Right lobe of liver (tissue), 6 donors: ENCODE measurements at regions not wholly inside any gene's neighbourhood (a gene's known extent, or its start where the extent isn't known, plus 50 kb on each side); places are given as distances from the start of the nearest gene placed in this dataset.

Source experiments
- ATAC-seq, 4 donors: fragments of 200-7000 bp; cut with Tn5 transposase; one replicate each; pipeline ENCODE4 v1.9.1; 2020; ENCODE audit warnings: mild to moderate bottlenecking in 4 of 4, moderate library complexity in 4 of 4
- DNase-seq, 3 donors: peaks; one replicate each; pipeline ENCODE4 v3.0.0-alpha.2; 2020
- H3K27ac ChIP-seq, 3 donors: fragments of 200-600 bp; one replicate each; pipeline ENCODE4 v1.8.0; 2022
- H3K27me3 ChIP-seq, 2 donors: fragments of 200-600 bp; one replicate each; pipeline ENCODE4 v1.8.0; 2022
- H3K36me3 ChIP-seq, 4 donors: fragments of 200-600 bp; sonication (generic) in 1 of 4; one replicate each; pipeline versions ENCODE4 v1.5.1 to v1.8.0; 2017 to 2022; ENCODE audit warnings: control low read depth in 1 of 4
- H3K4me1 ChIP-seq, 4 donors: fragments of 200-600 bp; sonication (generic) in 1 of 4; one replicate each; pipeline versions ENCODE4 v1.5.1 to v1.8.0; 2017 to 2022; ENCODE audit warnings: control low read depth in 1 of 4
- H3K4me3 ChIP-seq, 3 donors: fragments of 200-600 bp; one replicate each; pipeline ENCODE4 v1.8.0; 2022
- H3K9me3 ChIP-seq, 4 donors: fragments of 200-600 bp; sonication (generic) in 1 of 4; one replicate each; pipeline versions ENCODE4 v1.5.1 to v1.8.0; 2017 to 2022; ENCODE audit warnings: control low read depth in 1 of 4
- POLR2A ChIP-seq: fragments of 450-650 bp; IDR thresholded peaks from one replicate; pipeline ENCODE4 v1.6.1; 2017; ENCODE audit warnings: antibody characterized with exemption, mild to moderate bottlenecking
- WGBS: methylation state at CpG from one replicate; pipeline ENCODE4 v1.1.6; 2018; ENCODE audit warnings: low coverage, low lambda C conversion rate; ENCODE audit not compliant: insufficient coverage; ENCODE audit errors: missing lambda C conversion rate; 5-methylcytosine and 5-hydroxymethylcytosine counted together
- intact Hi-C, 2 donors: fragments of 100-400 bp; cut with DNase I; formaldehyde crosslinking; loops; one replicate each; pipeline versions ENCODE4 v1.11.2 to v1.14.1; 2022
- TF ChIP-seq, protein P1 (sequence below), 4 donors: fragments of 200-600 bp in 3 of 4; fragments of 450-650 bp in 1 of 4; IDR thresholded peaks; one replicate each; pipeline versions ENCODE4 v1.5.1 to v1.8.0; 2016 to 2022; ENCODE audit warnings: antibody characterized with exemption in 4 of 4, mild to moderate bottlenecking in 2 of 4
- donor health status: DM: no; HTN: yes; CAD: no.
- donor health status: DM: no; HTN: no; CAD: no.
- donor health status: DM: no; HTN: no; CAD: no.
- donor health status: DM: no; HTN: yes; CAD: no.
- donor health status: DM: no; HTN: yes; CAD: no.

DNA sequence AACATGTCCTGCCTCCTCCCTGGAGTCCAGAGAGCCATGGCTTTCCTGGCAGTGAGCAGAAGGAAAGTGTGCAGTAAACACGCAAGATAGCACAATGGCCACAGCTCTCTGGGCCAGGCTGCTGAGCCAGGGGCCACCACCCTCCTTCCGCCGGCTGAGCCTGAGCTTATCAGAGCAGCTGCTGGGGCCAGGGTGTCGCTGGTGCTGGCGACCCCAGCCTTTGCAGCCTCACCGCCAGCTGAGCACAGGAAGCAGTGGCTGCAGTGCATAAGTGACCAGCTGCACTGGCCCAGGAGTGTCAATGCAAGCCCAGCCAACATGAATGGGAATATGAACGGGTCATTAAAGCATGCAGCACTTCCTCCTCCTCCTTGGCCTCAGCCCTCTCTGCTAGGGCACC is 172.0 kb downstream of the ZFP36L2 start:
- H3K4me1 ChIP-seq = peaks cover 0 to 17% (median 4%) of the 10 kb centered on the region in 4 donors
- H3K9me3 ChIP-seq = no peaks in the 10 kb centered on the region
- H3K4me3 ChIP-seq = no peak overlapping the region
- no peaks in the 10 kb centered on the region for H3K36me3 ChIP-seq
- no CpG with 5 or more reads among the region's 7 CpGs for WGBS
- ATAC-seq (peak; percentile 29 to 64 (median 46)), DNase-seq (peak in 2 of 3 donors; percentile 47 to 56)
- intact Hi-C loops = no loop called here
- no peak for TF ChIP-seq POLR2A
- TF ChIP-seq, protein P1, sequence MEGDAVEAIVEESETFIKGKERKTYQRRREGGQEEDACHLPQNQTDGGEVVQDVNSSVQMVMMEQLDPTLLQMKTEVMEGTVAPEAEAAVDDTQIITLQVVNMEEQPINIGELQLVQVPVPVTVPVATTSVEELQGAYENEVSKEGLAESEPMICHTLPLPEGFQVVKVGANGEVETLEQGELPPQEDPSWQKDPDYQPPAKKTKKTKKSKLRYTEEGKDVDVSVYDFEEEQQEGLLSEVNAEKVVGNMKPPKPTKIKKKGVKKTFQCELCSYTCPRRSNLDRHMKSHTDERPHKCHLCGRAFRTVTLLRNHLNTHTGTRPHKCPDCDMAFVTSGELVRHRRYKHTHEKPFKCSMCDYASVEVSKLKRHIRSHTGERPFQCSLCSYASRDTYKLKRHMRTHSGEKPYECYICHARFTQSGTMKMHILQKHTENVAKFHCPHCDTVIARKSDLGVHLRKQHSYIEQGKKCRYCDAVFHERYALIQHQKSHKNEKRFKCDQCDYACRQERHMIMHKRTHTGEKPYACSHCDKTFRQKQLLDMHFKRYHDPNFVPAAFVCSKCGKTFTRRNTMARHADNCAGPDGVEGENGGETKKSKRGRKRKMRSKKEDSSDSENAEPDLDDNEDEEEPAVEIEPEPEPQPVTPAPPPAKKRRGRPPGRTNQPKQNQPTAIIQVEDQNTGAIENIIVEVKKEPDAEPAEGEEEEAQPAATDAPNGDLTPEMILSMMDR (IDR thresholded peaks at IDR 0.05) = no peak
- no peak overlapping the region for H3K27ac ChIP-seq
- no peaks in the 10 kb centered on the region for H3K27me3 ChIP-seq

DNA sequence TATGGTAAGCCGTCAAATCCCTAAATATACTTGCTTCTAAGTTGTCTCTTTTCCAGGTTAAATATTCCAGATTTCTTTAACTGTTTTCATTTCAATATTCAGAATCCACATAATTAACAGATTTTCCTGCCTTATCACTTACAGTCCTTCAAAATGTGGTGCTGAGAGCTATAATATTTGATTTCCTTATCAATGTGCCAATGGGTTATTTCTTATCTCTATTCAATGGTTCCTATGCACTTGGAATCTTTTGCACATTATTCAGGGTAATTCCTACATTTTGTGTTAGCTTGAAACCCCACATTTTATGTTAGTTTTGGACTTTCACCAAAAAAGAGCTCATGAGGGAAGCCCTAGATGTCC is 173.5 kb downstream of the ZFP36L2 start:
- DNase-seq = no peak
- Histone ChIP-seq H3K27me3 (no peaks in the 10 kb centered on the region), H3K9me3 (no peaks in the 10 kb centered on the region), H3K4me1 (peaks cover 0 to 17% (median 4%) of the 10 kb centered on the region in 4 donors), H3K4me3 (no peak overlapping the region), H3K36me3 (no peaks in the 10 kb centered on the region), H3K27ac (no peak overlapping the region)
- TF ChIP-seq, protein P1 (IDR thresholded peaks at IDR 0.05) = no peak
- TF ChIP-seq POLR2A = no peak
- WGBS = 90% methylated on average over 1 of the region's 1 CpG
- intact Hi-C loops = no loop called here
- no peak for ATAC-seq

DNA sequence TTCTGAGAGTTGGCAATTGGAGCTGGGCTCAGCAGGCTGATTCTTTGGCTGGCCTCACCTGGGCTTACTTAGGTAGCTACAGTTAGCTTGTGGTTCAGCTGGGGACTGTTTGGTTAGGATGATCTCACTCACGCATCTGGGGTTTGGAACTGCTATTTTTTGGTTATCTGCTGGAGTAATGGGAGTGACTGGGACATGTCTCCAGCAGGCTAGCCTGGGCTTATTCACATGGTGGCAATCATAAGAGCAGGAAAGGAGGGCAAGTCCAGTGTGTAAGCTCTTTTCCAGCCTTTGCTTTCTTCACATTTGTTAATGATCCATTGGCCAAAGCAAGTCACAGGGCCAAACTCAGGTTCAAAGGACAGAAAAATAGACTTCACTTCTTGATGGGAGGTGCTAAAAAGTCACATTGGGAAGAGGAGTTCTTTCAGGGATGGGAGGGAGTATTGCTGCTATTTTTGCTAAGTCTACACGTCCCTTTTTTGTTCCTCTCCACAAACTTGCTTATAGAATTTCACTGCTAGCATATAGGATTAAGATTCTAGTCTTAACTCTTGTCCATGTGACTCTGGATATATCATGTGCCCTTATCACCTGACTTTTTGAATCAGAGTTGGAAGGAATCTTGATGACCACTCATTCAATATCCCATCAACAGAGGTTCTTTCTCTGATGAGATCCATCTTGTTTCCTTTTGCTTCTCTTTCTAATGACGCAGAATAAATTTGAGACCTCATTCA is 174.0 kb downstream of the ZFP36L2 start:
- no peaks in the 10 kb centered on the region for H3K36me3 ChIP-seq
- peak overlapping the region in 1 of 3 donors; percentile 39 for H3K27ac ChIP-seq
- intact Hi-C loops = no loop called here
- H3K4me3 ChIP-seq = no peak overlapping the region
- H3K9me3 ChIP-seq = no peaks in the 10 kb centered on the region
- ATAC-seq = peak; percentile 15 to 64 (median 46)
- no peak for TF ChIP-seq POLR2A
- TF ChIP-seq, protein P1 (IDR thresholded peaks at IDR 0.05) = no peak
- peak in 1 of 3 donors; percentile 29 for DNase-seq
- WGBS = 50% methylated on average over 3 of the region's 3 CpGs
- no peaks in the 10 kb centered on the region for H3K27me3 ChIP-seq
- peaks cover 0 to 13% (median 4%) of the 10 kb centered on the region in 4 donors for H3K4me1 ChIP-seq

DNA sequence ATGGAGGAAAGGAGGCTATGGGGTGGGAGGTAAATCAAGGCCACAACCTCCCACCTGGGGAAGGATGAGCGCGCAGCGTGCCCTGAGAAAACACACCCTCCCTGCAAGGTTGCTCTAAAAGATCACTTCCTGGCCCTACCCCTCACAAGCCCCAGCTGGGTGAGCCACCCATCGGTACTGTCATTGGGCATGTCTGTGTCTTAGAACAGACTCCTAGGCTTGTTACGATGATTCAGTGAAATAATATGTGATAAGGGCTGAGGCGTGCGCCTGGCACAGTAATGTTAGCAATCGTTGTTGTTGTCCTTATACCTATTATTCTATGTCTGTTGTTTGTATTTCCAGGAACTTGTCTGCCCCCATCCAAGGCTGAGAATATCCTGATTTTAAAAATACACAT is 175.1 kb downstream of the ZFP36L2 start:
- WGBS = 82% methylated on average over 6 of the region's 8 CpGs
- DNase-seq (peak in 1 of 3 donors; percentile 25), ATAC-seq (peak in 1 of 4 donors; percentile 8)
- Histone ChIP-seq H3K27ac (no peak overlapping the region), H3K36me3 (no peaks in the 10 kb centered on the region), H3K9me3 (no peaks in the 10 kb centered on the region), H3K27me3 (no peaks in the 10 kb centered on the region), H3K4me1 (peaks cover 0 to 14% (median 4%) of the 10 kb centered on the region in 4 donors), H3K4me3 (no peak overlapping the region)
- TF ChIP-seq, protein P1 (IDR thresholded peaks at IDR 0.05) = no peak
- no peak for TF ChIP-seq POLR2A
- intact Hi-C loops = no loop called here
